Endothelial cell (in vitro differentiated cells): ENCODE measurements at regions not wholly inside any gene's neighbourhood (a gene's known extent, or its start where the extent isn't known, plus 50 kb on each side); places are given as distances from the start of the nearest gene placed in this dataset.

Source experiments
- DNase-seq: peaks from one replicate; pipeline ENCODE4 v3.0.0; 2021; ENCODE audit warnings: low spot score
- H3K27ac Mint-ChIP-seq: one replicate; pipeline ENCODE4 v1.8.0; 2021; ENCODE audit warnings: mixed read lengths, inconsistent platforms; ENCODE audit not compliant: unreplicated experiment
- H3K27me3 Mint-ChIP-seq: one replicate; pipeline ENCODE4 v1.8.0; 2021; ENCODE audit warnings: mild to moderate bottlenecking, moderate library complexity, mixed read lengths, inconsistent platforms; ENCODE audit not compliant: unreplicated experiment
- H3K36me3 Mint-ChIP-seq: one replicate; pipeline ENCODE4 v1.8.0; 2021; ENCODE audit warnings: mild to moderate bottlenecking, low read depth, mixed read lengths, inconsistent platforms; ENCODE audit not compliant: unreplicated experiment
- H3K4me1 Mint-ChIP-seq: one replicate; pipeline ENCODE4 v1.8.0; 2021; ENCODE audit warnings: mild to moderate bottlenecking, mixed read lengths, inconsistent platforms; ENCODE audit not compliant: unreplicated experiment
- H3K4me3 Mint-ChIP-seq: one replicate; pipeline ENCODE4 v1.8.0; 2021; ENCODE audit warnings: mild to moderate bottlenecking, mixed read lengths, inconsistent platforms; ENCODE audit not compliant: unreplicated experiment
- H3K9me3 Mint-ChIP-seq: one replicate; pipeline ENCODE4 v1.8.0; 2021; ENCODE audit warnings: mixed read lengths, inconsistent platforms; ENCODE audit not compliant: unreplicated experiment
- CTCF ChIP-seq: fragments of 200-600 bp; sonication (generic); IDR thresholded peaks from one replicate; pipeline ENCODE4 v1.5.0; 2021; ENCODE audit warnings: antibody characterized with exemption; ENCODE audit not compliant: unreplicated experiment

GRCh38 chr5:34476941-34477565, 179.1 kb upstream of the RAI14 start:
- no peak overlapping the region for H3K4me3 Mint-ChIP-seq
- H3K9me3 Mint-ChIP-seq, result no peaks in the 10 kb centered on the region
- DNase-seq, result no peak
- no peaks in the 10 kb centered on the region for H3K4me1 Mint-ChIP-seq
- no peaks in the 10 kb centered on the region for H3K36me3 Mint-ChIP-seq
- H3K27me3 Mint-ChIP-seq, result peaks cover 2% of the 10 kb centered on the region
- TF ChIP-seq CTCF, result no peak
- no peak overlapping the region for H3K27ac Mint-ChIP-seq

- no peak for TF ChIP-seq CTCF
- Mint-ChIP-seq H3K4me3 (no peak overlapping the region), H3K27me3 (peaks cover 2% of the 10 kb centered on the region), H3K36me3 (no peaks in the 10 kb centered on the region), H3K27ac (no peak overlapping the region), H3K9me3 (no peaks in the 10 kb centered on the region), H3K4me1 (no peaks in the 10 kb centered on the region)
- DNase-seq, result no peak
Measured at GRCh38 chr5:34480810-34481528, 175.2 kb upstream of the RAI14 start.

GRCh38 chr5:34483442-34484033, 172.6 kb upstream of the RAI14 start:
- no peak for DNase-seq
- no peak overlapping the region for H3K4me3 Mint-ChIP-seq
- no peaks in the 10 kb centered on the region for H3K36me3 Mint-ChIP-seq
- H3K27me3 Mint-ChIP-seq, result no peaks in the 10 kb centered on the region
- TF ChIP-seq CTCF, result no peak
- H3K4me1 Mint-ChIP-seq, result no peaks in the 10 kb centered on the region
- no peak overlapping the region for H3K27ac Mint-ChIP-seq
- no peaks in the 10 kb centered on the region for H3K9me3 Mint-ChIP-seq

GRCh38 chr5:34484216-34484920, 171.8 kb upstream of the RAI14 start:
- no peak for DNase-seq
- no peak for TF ChIP-seq CTCF
- no peak overlapping the region for H3K4me3 Mint-ChIP-seq
- no peaks in the 10 kb centered on the region for H3K27me3 Mint-ChIP-seq
- H3K27ac Mint-ChIP-seq, result no peak overlapping the region
- no peaks in the 10 kb centered on the region for H3K9me3 Mint-ChIP-seq
- no peaks in the 10 kb centered on the region for H3K4me1 Mint-ChIP-seq
- no peaks in the 10 kb centered on the region for H3K36me3 Mint-ChIP-seq

GRCh38 chr5:34485768-34486030, 170.4 kb upstream of the RAI14 start:
- Mint-ChIP-seq H3K27ac (no peak overlapping the region), H3K9me3 (no peaks in the 10 kb centered on the region), H3K36me3 (no peaks in the 10 kb centered on the region), H3K4me1 (no peaks in the 10 kb centered on the region), H3K27me3 (no peaks in the 10 kb centered on the region), H3K4me3 (no peak overlapping the region)
- no peak for DNase-seq
- TF ChIP-seq CTCF, result no peak
